ENCODE measurements at regions not wholly inside any gene's neighbourhood (a gene's known extent, or its start where the extent isn't known, plus 50 kb on each side); places are given as distances from the start of the nearest gene placed in this dataset.
"Not testable (repeated sequence)": the region's sequence is repeated elsewhere in the genome, so short reads cannot be mapped to it uniquely, and the experiment has no call there.

DNA sequence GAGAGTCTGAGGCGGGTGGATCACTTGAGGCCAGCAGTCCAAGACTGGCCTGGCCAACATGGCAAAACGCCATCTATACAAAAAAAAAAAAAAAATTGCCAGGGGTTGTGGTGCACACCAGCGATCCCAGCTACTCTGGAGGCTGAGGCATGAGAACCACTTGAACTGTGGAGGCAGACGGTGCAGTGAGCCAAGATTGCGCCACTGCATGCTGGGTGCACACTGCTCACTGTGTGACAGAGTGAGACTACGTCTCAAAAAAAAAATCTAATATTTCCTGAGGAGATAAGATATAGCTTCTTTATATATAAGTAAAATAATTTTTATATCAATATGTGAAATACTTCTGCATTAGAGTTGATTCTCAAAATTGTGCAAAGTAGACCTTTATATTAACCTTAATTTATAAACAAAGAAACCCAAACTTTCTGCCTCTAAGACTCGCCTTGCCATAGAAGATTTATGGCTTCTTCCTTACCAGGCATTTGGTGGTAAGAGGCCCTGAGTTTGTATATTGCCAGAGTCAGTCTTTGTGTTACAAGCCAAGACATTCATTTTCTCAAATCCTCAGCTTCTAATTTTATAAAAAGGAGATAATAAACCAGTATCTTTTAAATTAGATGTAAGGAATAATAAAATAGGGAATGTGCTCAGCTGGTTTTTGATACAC is 1226.7 kb downstream of the FLRT2 start:
- no peak overlapping the region for H3K4me2 ChIP-seq (ENCODE audit: low read depth, low read length)

GRCh38 chr14:86750488-86750887 is 1220.5 kb downstream of the FLRT2 start:
- not testable (repeated sequence) for H2AFZ ChIP-seq (ENCODE audit: low read length); H3K9me3 ChIP-seq (replicated peaks; ENCODE audit: insufficient read depth, low read length); H3K27me3 ChIP-seq (replicated peaks; ENCODE audit: insufficient read depth, low read length); H3F3A ChIP-seq (ENCODE audit: insufficient read depth, low read length); H3K36me3 ChIP-seq (replicated peaks; ENCODE audit: insufficient read depth, low read length); H4K20me1 ChIP-seq (ENCODE audit: insufficient read depth, low read length); H3K4me3 ChIP-seq (ENCODE audit: low read length); H3K79me2 ChIP-seq (ENCODE audit: low read length); DNase-seq; H3K4me2 ChIP-seq (ENCODE audit: low read depth, low read length); H3K9me2 ChIP-seq (replicated peaks; ENCODE audit: insufficient read depth, low read length); H3K4me1 ChIP-seq (ENCODE audit: low read length); H3K27ac ChIP-seq (ENCODE audit: low read length); H3K9ac ChIP-seq (ENCODE audit: low read length)

More for the DNA sequence above, 1226.7 kb downstream of the FLRT2 start:
- no peak for DNase-seq
- Histone ChIP-seq H4K20me1 (ENCODE audit: insufficient read depth, low read length) (no peaks in the 10 kb centered on the region), H3K4me1 (ENCODE audit: low read length) (no peaks in the 10 kb centered on the region), H3F3A (ENCODE audit: insufficient read depth, low read length) (no peaks in the 10 kb centered on the region), H3K27ac (ENCODE audit: low read length) (no peak overlapping the region), H3K36me3 (replicated peaks; ENCODE audit: insufficient read depth, low read length) (no peaks in the 10 kb centered on the region), H2AFZ (ENCODE audit: low read length) (no peak overlapping the region), H3K9me2 (replicated peaks; ENCODE audit: insufficient read depth, low read length) (no peaks in the 10 kb centered on the region), H3K9ac (ENCODE audit: low read length) (no peak overlapping the region), H3K27me3 (replicated peaks; ENCODE audit: insufficient read depth, low read length) (no peaks in the 10 kb centered on the region), H3K4me3 (ENCODE audit: low read length) (no peak overlapping the region), H3K79me2 (ENCODE audit: low read length) (no peaks in the 10 kb centered on the region), H3K9me3 (replicated peaks; ENCODE audit: insufficient read depth, low read length) (no peaks in the 10 kb centered on the region)
- TF ChIP-seq EZH2phosphoT487 (IDR thresholded peaks at IDR 0.05; ENCODE audit: low read length) (no peak), EZH2 (optimal IDR thresholded peaks at IDR 0.05; ENCODE audit: low read depth, low read length) (no peak)
- TF ChIP-seq, protein P1, sequence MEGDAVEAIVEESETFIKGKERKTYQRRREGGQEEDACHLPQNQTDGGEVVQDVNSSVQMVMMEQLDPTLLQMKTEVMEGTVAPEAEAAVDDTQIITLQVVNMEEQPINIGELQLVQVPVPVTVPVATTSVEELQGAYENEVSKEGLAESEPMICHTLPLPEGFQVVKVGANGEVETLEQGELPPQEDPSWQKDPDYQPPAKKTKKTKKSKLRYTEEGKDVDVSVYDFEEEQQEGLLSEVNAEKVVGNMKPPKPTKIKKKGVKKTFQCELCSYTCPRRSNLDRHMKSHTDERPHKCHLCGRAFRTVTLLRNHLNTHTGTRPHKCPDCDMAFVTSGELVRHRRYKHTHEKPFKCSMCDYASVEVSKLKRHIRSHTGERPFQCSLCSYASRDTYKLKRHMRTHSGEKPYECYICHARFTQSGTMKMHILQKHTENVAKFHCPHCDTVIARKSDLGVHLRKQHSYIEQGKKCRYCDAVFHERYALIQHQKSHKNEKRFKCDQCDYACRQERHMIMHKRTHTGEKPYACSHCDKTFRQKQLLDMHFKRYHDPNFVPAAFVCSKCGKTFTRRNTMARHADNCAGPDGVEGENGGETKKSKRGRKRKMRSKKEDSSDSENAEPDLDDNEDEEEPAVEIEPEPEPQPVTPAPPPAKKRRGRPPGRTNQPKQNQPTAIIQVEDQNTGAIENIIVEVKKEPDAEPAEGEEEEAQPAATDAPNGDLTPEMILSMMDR (IDR thresholded peaks at IDR 0.05; ENCODE audit: low read length), result no peak

DNA sequence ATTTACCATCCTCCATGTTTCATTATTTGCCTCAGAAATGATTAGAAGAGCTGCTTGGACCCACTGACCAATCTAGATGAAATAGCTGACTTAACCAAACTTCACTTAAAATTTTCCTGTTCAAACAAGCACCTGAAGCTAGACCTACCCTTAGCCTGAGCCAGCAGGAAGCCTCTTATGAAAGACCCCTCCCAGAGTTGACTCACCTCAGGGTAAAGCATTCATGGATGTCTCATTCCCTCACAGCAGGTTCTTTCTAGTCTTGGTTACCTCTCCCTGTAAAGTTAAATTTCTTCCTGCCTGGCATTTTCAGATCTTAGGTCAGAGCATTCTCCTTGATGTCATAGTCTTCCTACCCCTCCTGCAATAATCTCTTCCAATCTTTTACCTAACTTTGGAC is 1209.8 kb downstream of the FLRT2 start:
- Histone ChIP-seq H3K27ac (ENCODE audit: low read length) (no peak overlapping the region), H3K9me2 (replicated peaks; ENCODE audit: insufficient read depth, low read length) (no peaks in the 10 kb centered on the region), H3K27me3 (replicated peaks; ENCODE audit: insufficient read depth, low read length) (no peaks in the 10 kb centered on the region), H4K20me1 (ENCODE audit: insufficient read depth, low read length) (no peaks in the 10 kb centered on the region), H3K9ac (ENCODE audit: low read length) (no peak overlapping the region), H2AFZ (ENCODE audit: low read length) (no peak overlapping the region), H3K36me3 (replicated peaks; ENCODE audit: insufficient read depth, low read length) (no peaks in the 10 kb centered on the region), H3K4me2 (ENCODE audit: low read depth, low read length) (no peak overlapping the region), H3K4me3 (ENCODE audit: low read length) (no peak overlapping the region), H3K4me1 (ENCODE audit: low read length) (no peaks in the 10 kb centered on the region), H3K79me2 (ENCODE audit: low read length) (no peaks in the 10 kb centered on the region), H3K9me3 (replicated peaks; ENCODE audit: insufficient read depth, low read length) (no peaks in the 10 kb centered on the region), H3F3A (ENCODE audit: insufficient read depth, low read length) (no peaks in the 10 kb centered on the region)
- no peak for DNase-seq
- TF ChIP-seq, protein P1 (IDR thresholded peaks at IDR 0.05; ENCODE audit: low read length), result no peak
- TF ChIP-seq EZH2 (optimal IDR thresholded peaks at IDR 0.05; ENCODE audit: low read depth, low read length) (no peak), EZH2phosphoT487 (IDR thresholded peaks at IDR 0.05; ENCODE audit: low read length) (no peak)

GRCh38 chr14:86731427-86731826 is 1201.5 kb downstream of the FLRT2 start:
- H3K4me2 ChIP-seq (ENCODE audit: low read depth, low read length); H3K27me3 ChIP-seq (replicated peaks; ENCODE audit: insufficient read depth, low read length); H2AFZ ChIP-seq (ENCODE audit: low read length); H3K79me2 ChIP-seq (ENCODE audit: low read length); H4K20me1 ChIP-seq (ENCODE audit: insufficient read depth, low read length); H3K9me2 ChIP-seq (replicated peaks; ENCODE audit: insufficient read depth, low read length); H3K4me3 ChIP-seq (ENCODE audit: low read length); H3K9me3 ChIP-seq (replicated peaks; ENCODE audit: insufficient read depth, low read length); DNase-seq; H3F3A ChIP-seq (ENCODE audit: insufficient read depth, low read length); H3K36me3 ChIP-seq (replicated peaks; ENCODE audit: insufficient read depth, low read length); H3K9ac ChIP-seq (ENCODE audit: low read length); H3K27ac ChIP-seq (ENCODE audit: low read length); H3K4me1 ChIP-seq (ENCODE audit: low read length): not testable (repeated sequence)
